GM18507 (cell line): ENCODE measurements at regions not wholly inside any gene's neighbourhood (a gene's known extent, or its start where the extent isn't known, plus 50 kb on each side); places are given as distances from the start of the nearest gene placed in this dataset.
"Not testable (repeated sequence)": the region's sequence is repeated elsewhere in the genome, so short reads cannot be mapped to it uniquely, and the experiment has no call there.

Experiments used
- DNase-seq: peaks from one replicate; pipeline ENCODE4 v3.0.0; 2011; ENCODE audit warnings: low read depth; ENCODE audit not compliant: insufficient read length; ENCODE audit errors: extremely low spot score
- FAIRE-seq: peaks from 2 replicates; lab custom pipeline; 2011; peaks lifted over from hg19 to GRCh38; lab: Jason Lieb, UNC

DNA sequence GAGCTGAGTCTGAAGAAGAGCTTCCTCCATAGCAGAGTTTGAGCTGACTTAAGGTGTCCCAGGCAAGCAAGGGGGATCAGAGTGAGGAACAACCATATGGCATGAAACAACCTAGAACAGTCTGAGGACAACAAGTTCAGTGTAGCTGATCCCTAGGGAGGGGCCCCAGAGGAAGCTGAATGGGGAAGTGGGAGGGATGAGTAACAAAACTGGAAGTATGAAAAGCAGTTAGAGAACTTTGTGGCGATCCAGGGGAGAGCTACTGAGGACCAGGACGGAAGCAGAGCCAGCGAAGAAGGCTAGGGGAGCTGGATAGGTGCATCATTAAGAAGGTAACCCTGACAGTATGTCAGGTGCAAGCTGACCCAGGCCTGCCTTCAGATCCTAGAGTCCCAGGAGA lies 580.8 kb downstream of the BNC2 start:
- DNase-seq (no peak), FAIRE-seq (no peak)

DNA sequence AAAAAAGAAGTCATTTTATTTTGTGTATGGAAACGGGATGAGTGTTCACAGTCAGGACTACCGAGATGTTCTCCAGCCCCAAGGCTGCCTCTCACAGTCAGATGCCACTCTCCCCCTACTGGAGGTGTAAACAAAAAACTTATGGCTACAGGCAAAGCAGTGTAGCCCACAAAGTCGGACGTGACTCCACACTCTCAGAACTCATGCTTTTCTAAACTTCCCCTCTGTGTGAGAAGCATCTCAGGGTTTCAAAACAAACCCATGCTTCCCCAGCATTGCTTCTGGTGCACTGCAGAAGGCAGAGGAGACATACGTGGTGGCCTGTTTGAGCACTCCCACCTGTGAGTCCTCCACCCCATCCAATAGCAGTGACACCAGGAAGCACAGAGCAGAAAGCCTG lies 580.3 kb downstream of the BNC2 start:
- FAIRE-seq (no peak), DNase-seq (no peak)

DNA sequence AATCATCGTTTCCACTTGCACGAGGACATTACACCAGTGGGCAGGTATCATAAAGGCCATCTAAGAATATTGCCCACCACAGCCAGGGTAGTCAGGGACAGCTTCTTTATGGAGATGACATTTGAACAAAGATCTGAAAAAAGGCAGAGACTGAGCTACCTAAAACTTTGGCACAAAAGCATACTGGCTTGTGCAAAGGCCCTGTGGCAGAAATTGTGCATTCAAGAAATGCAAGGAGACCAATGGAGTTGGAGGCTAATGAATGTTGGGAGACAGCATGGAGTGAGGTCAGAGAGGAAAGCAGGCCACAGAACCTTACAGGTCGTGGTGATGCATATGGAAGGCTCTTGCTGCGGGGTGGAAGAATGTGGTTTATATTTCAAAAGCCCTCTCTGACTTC lies 578.5 kb downstream of the BNC2 start:
- FAIRE-seq: no peak

DNA sequence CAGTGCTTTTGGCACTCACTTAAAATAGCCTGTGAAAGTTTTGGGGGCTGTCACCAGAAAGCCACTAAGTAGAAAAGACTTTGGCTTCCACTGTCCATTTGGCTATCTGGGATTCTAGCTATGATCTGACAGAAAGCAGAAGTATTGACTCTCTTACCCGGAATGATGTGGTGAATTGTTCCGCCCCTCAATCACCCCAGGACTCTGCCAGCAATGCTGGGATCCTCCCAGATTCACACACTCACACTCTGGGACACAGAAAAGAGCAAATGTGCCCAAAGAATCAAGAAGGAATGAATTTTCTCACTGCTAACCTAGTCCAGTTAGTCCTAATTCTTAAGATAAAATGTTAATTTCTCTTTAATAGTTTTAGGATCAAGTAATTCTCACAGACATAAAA lies 576.9 kb downstream of the BNC2 start:
- FAIRE-seq (no peak), DNase-seq (no peak)

More for the DNA sequence above, 578.5 kb downstream of the BNC2 start:
- no peak for DNase-seq

DNA sequence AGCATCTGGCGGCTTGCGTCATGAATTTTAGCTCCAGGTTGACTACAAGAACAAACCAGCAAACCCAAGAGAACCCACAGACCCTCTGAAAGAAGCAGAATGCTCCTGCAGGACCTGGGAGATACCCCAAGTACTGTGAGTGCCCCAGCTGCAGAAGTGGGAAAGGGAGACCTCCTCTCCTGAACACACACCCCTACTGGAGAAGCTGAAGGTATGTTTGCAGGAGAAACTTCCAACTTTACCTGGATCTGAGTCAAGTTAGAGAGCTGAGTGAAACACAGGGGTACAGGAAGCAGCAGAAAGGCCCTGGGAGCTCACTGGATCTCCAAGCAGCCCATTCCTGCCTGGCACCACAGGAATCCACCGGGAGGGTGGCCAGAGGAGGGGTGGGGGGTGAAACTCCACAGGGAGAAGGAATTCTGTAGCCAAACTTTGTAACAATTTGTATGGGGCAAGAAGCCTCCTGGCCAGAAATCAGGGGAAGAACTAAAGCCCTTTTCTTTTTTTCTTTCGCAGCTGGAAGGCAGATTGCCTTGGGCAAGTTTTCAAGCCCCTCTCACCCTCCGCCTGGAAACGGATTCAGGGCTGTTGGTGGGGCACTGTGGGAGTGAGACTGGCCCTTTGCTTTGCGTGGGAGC lies 576.2 kb downstream of the BNC2 start:
- no peak for DNase-seq
- FAIRE-seq: no peak

DNA sequence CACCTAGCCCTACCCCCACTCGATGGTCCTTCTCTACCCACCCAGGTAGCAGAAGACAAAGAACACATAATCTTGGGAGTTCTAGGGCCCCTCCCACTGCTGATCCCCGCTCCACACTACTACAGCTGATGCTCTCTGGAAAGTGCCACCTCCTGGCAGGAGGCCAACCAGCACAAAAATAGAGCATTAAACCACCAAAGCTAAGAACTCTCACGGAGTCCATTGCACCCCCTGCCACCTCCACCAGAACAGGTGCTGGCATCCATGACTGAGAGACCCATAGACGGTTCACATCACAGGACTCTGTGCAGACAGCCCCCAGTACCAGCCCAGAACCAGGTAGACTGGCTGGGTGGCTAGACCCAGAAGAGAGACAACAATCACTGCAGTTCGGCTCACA lies 575.5 kb downstream of the BNC2 start:
- not testable (repeated sequence) for DNase-seq, FAIRE-seq

DNA sequence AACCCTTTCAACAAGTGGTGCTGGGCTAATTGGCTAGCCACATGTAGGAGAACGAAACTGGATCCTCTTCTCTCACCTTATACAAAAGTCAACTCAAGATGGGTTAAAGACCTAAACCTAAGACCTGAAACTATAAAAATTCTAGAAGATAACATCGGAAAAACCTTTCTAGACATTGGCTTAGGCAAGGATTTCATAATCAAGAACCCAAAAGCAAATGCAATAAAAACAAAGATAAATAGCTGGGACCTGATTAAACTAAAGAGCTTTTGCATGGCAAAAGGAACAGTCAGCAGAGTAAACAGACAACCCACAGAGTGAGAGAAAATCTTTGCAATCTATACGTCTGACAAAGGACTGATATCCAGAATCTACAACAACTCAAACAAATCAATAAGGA lies 571.1 kb downstream of the BNC2 start:
- not testable (repeated sequence) for DNase-seq, FAIRE-seq

DNA sequence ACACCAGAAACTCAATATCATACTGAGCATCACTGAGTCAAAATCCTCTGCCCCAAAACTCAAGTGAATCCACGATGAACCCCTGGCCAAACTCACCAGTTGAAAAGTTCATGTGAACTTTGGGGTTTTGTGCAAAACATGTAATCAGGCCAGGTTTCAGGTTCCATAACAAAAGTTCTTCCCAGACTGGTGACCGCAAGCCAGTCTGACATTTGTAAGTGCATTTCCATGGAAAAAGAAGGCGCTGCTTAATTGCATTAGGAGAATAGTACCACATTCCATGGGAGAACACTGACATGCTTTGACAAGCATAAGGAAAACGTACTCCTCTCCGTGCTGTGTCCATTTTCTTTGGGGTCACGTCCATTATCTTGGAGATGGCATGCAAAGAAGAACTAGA lies 567.0 kb downstream of the BNC2 start:
- FAIRE-seq (no peak), DNase-seq (no peak)

DNA sequence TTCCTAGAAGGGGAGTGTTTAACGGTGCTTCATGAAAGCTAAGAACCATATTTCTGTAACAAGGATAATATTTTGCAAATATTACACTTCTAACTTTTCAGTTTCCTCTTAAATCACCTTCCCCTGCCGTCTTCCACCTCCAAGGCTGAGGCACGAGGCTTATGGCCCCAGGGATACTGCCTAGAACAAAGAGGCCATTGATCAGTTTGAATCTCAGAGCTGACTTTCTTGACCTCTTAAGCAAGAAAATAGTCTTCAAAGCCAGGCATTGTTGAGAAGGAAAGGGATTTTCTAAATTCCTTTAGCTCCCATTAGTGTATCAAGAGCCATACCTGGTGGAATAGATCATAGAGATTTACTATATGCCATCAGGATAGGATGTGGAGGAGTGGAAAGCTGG lies 566.2 kb downstream of the BNC2 start:
- FAIRE-seq (no peak), DNase-seq (no peak)

DNA sequence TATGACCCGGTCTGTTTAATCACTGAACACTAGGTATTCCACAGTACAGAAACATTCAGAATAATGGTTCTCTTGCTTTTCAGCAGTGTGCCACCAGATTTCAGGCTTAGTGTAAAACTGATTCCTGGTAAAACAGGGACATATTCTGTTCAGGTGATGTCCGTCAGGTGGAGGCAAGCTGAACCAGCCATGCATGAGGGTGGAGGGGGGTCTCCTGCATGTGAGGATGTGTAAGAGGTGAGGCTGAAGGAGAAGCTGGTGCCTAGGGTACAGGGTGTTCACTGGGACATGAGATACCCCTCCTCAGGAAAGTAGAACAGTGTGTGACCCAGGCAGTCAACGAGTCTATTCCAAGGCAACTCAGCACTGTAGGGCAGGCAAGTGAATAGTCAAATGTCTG lies 563.9 kb downstream of the BNC2 start:
- FAIRE-seq: no peak

DNA sequence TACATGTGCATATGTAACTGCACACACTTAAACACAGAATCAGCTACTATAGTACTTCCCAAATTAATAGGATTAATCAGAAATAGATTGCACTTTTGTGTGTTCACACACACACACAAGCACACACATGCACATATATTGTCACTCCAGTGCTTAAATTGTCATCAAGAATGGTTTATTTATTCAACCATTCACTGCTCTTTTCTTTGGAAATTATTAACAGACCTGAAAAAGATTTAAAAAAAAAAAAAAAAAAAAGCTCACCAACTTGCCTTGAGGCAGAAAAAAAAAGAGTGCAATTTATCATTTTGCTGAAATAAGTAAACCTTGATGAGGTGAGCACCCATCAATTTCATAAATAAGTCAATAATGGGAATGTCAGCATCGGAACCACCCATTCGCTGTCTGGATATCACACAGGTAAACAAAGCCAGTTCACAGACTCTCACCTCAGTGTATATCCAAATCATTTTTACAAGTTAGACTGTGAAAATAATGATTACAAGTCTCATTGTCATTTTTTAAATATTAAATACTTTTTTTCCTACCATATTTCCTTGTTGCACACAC lies 562.8 kb downstream of the BNC2 start:
- FAIRE-seq (no peak), DNase-seq (no peak)

More for the DNA sequence above, 563.9 kb downstream of the BNC2 start:
- DNase-seq: no peak

DNA sequence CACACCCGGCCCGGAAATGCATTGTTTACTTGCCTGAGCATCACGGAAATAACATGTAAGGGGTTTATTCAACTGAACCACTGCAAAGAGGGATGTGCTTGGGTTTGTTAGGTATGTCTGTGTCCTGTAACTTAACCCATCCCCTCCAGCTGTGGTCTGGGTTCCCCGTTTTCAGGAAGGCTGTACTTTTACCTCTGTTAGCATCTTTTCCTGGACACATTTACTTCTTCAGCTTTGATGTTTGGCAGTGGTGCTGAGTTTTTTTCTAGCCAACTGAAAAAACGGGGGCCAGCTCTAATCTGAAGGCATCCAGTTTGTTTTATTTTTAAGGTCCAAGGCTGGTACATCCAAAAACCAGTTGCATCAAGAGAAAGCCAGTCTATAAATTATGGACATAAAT lies 561.8 kb downstream of the BNC2 start:
- DNase-seq: no peak
- FAIRE-seq: no peak

DNA sequence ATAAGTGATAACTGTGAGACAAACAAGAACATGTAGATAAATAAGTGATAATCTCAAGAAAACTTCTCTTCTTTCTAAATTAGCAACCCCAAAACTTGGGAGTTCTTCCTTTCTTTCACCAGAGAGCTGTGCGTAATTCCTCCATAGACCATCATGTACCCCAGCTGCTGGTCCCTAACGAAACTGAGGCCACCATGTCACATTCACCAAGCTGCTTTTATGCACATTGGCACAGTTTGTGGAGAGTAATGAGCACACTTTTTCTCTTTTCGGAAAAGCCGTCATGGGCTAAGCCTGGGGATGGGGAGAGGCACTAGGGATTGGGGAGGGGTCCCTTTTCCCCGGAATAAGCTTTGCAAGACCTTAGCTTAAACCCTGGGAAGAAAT lies 561.4 kb downstream of the BNC2 start:
- FAIRE-seq (no peak), DNase-seq (no peak)

DNA sequence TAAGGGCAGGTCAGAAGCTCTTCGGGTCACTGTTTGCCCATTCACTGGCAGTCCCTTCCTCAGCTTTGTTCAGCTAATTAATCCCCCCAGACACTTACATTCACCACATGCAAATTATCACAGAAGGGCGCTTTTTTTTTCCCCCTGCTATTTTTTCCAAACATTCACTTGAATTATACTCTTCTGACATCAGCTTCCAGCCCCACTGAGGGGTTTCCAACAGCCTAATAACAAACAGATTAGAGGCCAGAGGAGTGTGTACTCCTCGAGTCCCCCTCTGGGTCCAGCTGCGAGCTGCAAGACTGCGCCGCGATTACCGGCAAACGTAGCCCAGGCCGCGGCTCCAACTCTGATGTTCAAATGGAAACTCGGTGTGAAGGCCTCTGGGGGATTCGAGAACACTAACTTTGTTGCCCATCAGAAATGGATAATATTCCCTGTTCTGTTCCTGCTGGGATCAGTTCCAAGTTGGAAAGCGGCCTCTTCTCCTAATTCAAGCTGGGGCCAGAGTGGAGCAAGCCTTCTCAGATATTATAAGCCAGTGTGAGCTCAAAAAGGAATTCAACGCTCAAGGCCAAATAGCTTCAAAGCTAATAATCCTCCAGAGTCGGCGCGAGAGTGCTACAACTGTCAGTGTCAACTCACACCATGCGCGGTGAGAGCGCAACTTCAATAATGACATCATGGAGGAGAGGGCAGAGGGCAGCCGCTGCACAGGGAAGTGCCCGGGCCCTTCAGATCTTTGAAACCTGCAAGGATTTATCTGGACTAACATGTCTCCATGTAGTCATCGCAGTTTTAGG lies 560.8 kb downstream of the BNC2 start:
- DNase-seq (no peak), FAIRE-seq (no peak)

DNA sequence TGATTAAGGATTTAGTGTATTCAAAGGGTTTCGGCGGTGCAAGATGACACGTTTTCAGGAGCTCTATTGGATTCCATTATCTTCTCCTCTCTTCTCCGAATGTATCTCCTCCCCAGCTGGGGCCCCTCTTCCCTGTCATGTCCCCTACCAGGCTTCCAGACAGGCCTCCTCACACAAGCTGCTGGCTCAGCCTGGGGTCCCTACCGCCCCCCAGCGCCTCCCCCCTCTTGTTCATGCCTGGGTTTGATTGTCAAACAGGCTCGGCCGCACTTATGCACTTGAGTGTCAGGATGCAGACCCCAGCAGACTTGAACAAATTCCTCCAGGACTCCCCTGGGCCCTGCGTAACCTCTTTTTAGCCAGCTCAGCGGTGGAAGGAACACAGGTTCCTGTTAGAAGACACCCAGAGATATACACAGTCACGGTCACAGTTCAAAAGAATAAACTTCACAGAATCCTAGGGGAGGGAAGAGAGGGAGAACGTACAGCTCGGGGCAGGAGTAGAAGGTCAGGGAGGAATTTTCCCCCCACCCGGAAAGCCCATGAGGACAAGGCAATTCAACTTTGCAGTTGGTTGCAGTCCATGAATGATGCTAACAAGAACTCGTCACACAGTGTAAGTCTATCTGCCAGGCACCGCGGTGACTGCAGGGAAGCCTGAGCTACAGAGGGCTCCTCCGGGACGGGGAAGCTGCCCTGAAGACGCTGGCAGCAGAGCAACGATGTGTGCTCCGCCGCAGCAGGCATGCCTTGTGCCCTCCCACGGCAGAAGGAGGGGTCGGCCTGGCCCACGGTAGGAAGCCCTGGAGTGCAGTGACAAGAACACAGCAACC lies 560.0 kb downstream of the BNC2 start:
- FAIRE-seq: no peak
- DNase-seq: no peak

DNA sequence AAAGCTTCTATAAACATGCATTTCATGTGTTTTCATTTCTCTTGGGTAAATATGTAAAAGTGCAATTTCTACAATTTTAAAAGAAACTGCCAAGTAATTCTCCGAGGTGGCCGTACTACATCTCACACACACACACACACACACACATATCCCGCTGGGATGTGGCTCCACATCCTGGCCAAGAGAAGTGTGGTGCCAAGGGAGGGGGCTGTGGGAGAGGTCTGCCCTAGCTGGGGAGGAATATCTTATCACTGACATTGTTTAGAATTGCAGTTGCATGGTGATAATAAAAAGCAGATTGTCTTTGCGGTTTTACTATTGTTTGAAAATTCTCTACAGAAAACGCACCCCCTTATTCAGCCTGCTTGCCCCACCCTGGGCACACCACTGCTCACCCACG lies 558.4 kb downstream of the BNC2 start:
- FAIRE-seq: no peak
- DNase-seq: no peak

DNA sequence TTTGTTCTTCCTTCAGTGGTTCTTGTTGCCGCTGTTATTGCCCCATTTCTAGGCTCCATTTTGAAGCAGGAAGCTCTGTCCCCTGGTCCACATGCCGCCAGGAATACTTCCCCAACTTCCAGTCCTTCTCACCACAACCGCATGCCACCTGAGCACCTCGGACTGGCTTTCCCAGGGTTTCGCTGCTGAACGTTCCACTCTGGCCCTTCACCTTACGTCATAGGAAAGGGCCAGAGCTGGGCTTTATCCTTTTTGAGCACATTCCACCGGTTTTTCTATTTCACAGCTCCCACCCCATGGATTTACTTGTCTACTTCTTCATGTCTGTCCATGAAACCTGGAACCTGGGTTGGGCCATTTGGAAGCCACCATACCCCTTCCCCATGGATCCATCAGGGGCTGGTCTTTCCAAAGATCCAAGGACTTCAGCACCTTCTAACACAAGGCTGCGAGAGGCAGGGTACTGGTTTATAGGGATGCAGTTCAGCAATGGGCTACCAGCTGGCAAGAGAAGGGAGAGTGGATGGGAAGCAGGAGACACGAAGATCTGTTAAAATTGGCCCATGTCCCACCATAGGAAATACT lies 557.4 kb downstream of the BNC2 start:
- FAIRE-seq (no peak), DNase-seq (no peak)

DNA sequence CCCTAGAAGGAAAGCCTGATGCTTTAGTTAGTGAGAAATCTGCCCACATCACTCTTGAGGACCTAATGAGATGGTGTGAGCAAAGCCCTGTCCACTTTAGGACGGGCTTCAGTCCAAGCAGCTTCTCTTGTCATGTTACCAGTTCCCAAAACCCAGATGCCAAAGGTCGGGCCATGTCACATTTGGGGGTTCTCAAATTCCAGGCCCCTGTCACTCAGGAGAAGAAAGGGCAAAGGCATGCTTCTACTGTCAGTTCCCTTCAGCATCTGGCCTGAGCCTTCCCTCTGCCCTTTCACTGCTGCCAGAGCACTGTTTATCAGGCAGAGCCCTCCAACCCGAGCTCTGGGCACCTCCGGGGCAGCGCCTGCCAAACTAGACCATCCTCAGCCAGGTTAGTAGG lies 556.0 kb downstream of the BNC2 start:
- DNase-seq: no peak
- no peak for FAIRE-seq

DNA sequence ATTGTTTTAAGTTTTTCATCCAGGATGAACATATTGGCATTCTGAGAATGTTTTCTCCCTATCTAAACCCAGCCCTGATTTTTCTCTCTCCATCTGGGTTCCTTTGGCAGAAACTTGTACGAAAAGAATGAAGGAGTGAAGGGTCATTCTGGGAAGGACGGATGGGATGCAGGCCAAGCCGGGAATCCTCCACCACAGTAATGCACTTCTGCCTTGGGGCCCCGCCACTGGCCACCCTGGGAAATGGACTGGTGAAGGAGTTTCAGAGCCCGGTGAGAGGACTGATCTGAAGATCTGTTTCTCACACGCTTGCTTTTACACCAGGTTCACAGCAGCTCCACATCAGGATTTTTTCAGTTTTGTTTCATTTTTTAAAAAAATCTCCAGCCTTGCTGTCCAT lies 554.8 kb downstream of the BNC2 start:
- no peak for FAIRE-seq

DNA sequence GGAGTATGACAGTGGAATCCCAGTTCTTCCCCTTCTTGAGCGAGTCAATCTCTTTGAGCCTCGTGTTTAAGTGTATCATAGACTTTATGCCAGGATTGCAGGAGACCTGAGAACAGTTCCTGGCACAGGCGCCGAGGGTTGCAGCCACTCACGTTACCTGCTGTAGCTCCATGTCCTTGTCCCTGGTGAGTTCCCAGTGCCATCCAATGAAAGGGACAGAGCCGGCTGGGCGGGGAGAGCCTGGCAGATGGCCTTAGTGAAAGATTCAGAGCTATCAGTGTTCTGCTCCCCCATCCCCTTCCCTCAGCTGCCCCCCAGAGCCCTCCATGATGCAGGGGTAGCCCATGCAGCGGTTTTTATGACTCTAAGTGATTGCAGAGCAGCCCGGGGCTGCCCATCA lies 554.0 kb downstream of the BNC2 start:
- no peak for FAIRE-seq

More for the DNA sequence above, 554.8 kb downstream of the BNC2 start:
- no peak for DNase-seq

More for the DNA sequence above, 554.0 kb downstream of the BNC2 start:
- no peak for DNase-seq
